ENCODE measurements at regions not wholly inside any gene's neighbourhood (a gene's known extent, or its start where the extent isn't known, plus 50 kb on each side); places are given as distances from the start of the nearest gene placed in this dataset.

DNA sequence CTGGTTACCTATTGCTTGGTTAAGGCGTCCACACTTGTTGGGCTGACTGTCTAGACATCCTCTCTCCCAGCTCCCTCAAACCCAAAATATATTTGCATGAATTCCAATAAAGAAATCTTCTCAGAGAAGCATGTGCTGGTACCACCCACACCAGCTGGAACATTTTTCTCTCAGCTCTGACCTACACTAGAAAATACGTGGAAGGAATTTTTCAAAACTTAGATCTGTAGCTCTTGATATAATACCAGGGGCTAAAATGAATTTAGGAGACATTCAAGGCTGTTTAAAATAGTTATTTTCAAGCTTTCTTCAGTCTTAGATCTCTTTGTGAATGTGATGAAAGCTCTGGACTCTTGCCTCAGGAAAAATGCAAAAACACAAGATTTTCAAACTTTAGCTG is 590.4 kb downstream of the PDCD6IP start:
- TF ChIP-seq, protein P1, sequence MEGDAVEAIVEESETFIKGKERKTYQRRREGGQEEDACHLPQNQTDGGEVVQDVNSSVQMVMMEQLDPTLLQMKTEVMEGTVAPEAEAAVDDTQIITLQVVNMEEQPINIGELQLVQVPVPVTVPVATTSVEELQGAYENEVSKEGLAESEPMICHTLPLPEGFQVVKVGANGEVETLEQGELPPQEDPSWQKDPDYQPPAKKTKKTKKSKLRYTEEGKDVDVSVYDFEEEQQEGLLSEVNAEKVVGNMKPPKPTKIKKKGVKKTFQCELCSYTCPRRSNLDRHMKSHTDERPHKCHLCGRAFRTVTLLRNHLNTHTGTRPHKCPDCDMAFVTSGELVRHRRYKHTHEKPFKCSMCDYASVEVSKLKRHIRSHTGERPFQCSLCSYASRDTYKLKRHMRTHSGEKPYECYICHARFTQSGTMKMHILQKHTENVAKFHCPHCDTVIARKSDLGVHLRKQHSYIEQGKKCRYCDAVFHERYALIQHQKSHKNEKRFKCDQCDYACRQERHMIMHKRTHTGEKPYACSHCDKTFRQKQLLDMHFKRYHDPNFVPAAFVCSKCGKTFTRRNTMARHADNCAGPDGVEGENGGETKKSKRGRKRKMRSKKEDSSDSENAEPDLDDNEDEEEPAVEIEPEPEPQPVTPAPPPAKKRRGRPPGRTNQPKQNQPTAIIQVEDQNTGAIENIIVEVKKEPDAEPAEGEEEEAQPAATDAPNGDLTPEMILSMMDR (IDR thresholded peaks at IDR 0.05) = no peak
- no peak for TF ChIP-seq POLR2A (IDR thresholded peaks at IDR 0.05)
